IMR-90 (cell line): ENCODE measurements at regions not wholly inside any gene's neighbourhood (a gene's known extent, or its start where the extent isn't known, plus 50 kb on each side); places are given as distances from the start of the nearest gene placed in this dataset.

Experiments used
- ATAC-seq: fragments of 200-7000 bp; cut with Tn5 transposase; 2 replicates; pipeline ENCODE4 v1.9.1; 2020; ENCODE audit warnings: low read depth, mild to moderate bottlenecking, moderate library complexity
- BruUV-seq: library from RNA; stranded (reverse); fragments of 400-500 nt; replicated peaks from 2 replicates; lab custom pipeline; 2021; lab: Mats Ljungman, UMichigan
- CTCF ChIA-PET: fragments of 300-600 bp; formaldehyde crosslinking; extraction: SDS; loops from one replicate; lab custom pipeline; 2021; ENCODE audit warnings: antibody characterized with exemption; lab: Yijun Ruan, JAX
- POLR2A ChIA-PET: fragments of 300-600 bp; sonication (Branson Sonifier 250); formaldehyde crosslinking; loops from one replicate; lab custom pipeline; 2022; ENCODE audit warnings: antibody characterized with exemption; ENCODE audit not compliant: unreplicated experiment; lab: Charles Lee
- DNase-seq: peaks from one replicate; pipeline ENCODE4 v3.0.0; 2013
- H2AFZ ChIP-seq: replicated peaks from 2 replicates; pipeline ENCODE3; 2013; ENCODE audit warnings: low read length, mild to moderate bottlenecking; ENCODE audit not compliant: poor library complexity
- H2AK5ac ChIP-seq: 2 replicates; pipeline ENCODE4 v1.6.1; 2013; ENCODE audit warnings: low read depth, low read length, inconsistent platforms
- H2AK9ac ChIP-seq: replicated peaks from 2 replicates; pipeline ENCODE3; 2013; ENCODE audit warnings: mild to moderate bottlenecking, low read depth, low read length, moderate library complexity; ENCODE audit not compliant: poor library complexity
- H2BK120ac ChIP-seq: 2 replicates; pipeline ENCODE4 v1.6.1; 2013; ENCODE audit warnings: low read depth, low read length, inconsistent platforms
- H2BK15ac ChIP-seq: 3 replicates; pipeline ENCODE4 v1.6.1; 2013; ENCODE audit warnings: low read depth, low read length, inconsistent platforms
- H2BK20ac ChIP-seq: 2 replicates; pipeline ENCODE4 v1.6.1; 2013; ENCODE audit warnings: low read depth, mild to moderate bottlenecking, inconsistent platforms, low read length, moderate library complexity
- H2BK5ac ChIP-seq: 2 replicates; pipeline ENCODE4 v1.6.1; 2013; ENCODE audit warnings: mild to moderate bottlenecking, low read depth, low read length, inconsistent platforms; ENCODE audit not compliant: poor library complexity, severe bottlenecking
- H3K14ac ChIP-seq: replicated peaks from 2 replicates; pipeline ENCODE4 v1.6.1; 2013; ENCODE audit warnings: low read depth, low read length, inconsistent platforms
- H3K18ac ChIP-seq: 2 replicates; pipeline ENCODE4 v1.6.1; 2013; ENCODE audit warnings: low read depth, low read length, control low read depth
- H3K23ac ChIP-seq: 2 replicates; pipeline ENCODE4 v1.6.1; 2013; ENCODE audit warnings: low read depth, low read length, inconsistent platforms
- H3K27ac ChIP-seq: 2 replicates; pipeline ENCODE4 v1.5.1; 2013; ENCODE audit warnings: mild to moderate bottlenecking, control low read depth, low read length; ENCODE audit not compliant: insufficient read depth
- H3K27me3 ChIP-seq: 2 replicates; pipeline ENCODE4 v1.6.1; 2013; ENCODE audit warnings: low read length; ENCODE audit not compliant: control insufficient read depth, insufficient read depth
- H3K36me3 ChIP-seq: 2 replicates; pipeline ENCODE4 v1.6.1; 2013; ENCODE audit warnings: low read length, mixed read lengths; ENCODE audit not compliant: control insufficient read depth, insufficient read depth
- H3K4ac ChIP-seq: 2 replicates; pipeline ENCODE4 v1.6.1; 2013; ENCODE audit warnings: low read depth, low read length, inconsistent platforms
- H3K4me1 ChIP-seq: 2 replicates; pipeline ENCODE4 v1.6.1; 2013; ENCODE audit warnings: low read length, mixed read lengths; ENCODE audit not compliant: control insufficient read depth, insufficient read depth
- H3K4me2 ChIP-seq: 2 replicates; pipeline ENCODE4 v1.6.1; 2013; ENCODE audit warnings: low read depth, mild to moderate bottlenecking, control low read depth, low read length, moderate library complexity
- H3K4me3 ChIP-seq: 2 replicates; pipeline ENCODE4 v1.5.1; 2013; ENCODE audit warnings: low read depth, mild to moderate bottlenecking, control low read depth, low read length, moderate library complexity; ENCODE audit not compliant: insufficient read depth
- H3K56ac ChIP-seq: 2 replicates; pipeline ENCODE4 v1.6.1; 2013; ENCODE audit warnings: low read length, inconsistent platforms; ENCODE audit not compliant: insufficient read depth; ENCODE audit errors: extremely low read depth
- H3K79me1 ChIP-seq, 2 experiments: 2 replicates each; pipeline ENCODE4 v1.6.1; 2013; ENCODE audit warnings: low read length in 2 of 2, inconsistent platforms in 1 of 2, low read depth in 1 of 2
- H3K9ac ChIP-seq: 2 replicates; pipeline ENCODE4 v1.6.1; 2013; ENCODE audit warnings: low read depth, low read length, control low read depth
- H3K9me1 ChIP-seq: 2 replicates; pipeline ENCODE4 v1.6.1; 2013; ENCODE audit warnings: low read length, inconsistent platforms; ENCODE audit not compliant: insufficient read depth
- H3K9me3 ChIP-seq: 2 replicates; pipeline ENCODE4 v1.6.1; 2013; ENCODE audit warnings: low read length; ENCODE audit not compliant: control insufficient read depth, insufficient read depth
- H4K20me1 ChIP-seq: 2 replicates; pipeline ENCODE4 v1.6.1; 2013; ENCODE audit warnings: low read length, inconsistent platforms; ENCODE audit not compliant: insufficient read depth
- H4K5ac ChIP-seq: 2 replicates; pipeline ENCODE4 v1.6.1; 2013; ENCODE audit warnings: mild to moderate bottlenecking, low read depth, low read length, control low read depth
- H4K8ac ChIP-seq, 2 experiments: 2 replicates each; pipeline ENCODE4 v1.6.1; 2013; ENCODE audit warnings: low read depth in 2 of 2, low read length in 2 of 2, control low read depth in 1 of 2, inconsistent platforms in 1 of 2
- H4K91ac ChIP-seq: 2 replicates; pipeline ENCODE4 v1.6.1; 2013; ENCODE audit warnings: low read depth, low read length, inconsistent platforms; ENCODE audit not compliant: insufficient read depth
- BHLHE40 ChIP-seq: fragments of 150-350 bp; IDR thresholded peaks from 2 replicates; pipeline ENCODE4 v1.6.1; 2016; ENCODE audit warnings: mild to moderate bottlenecking, low read depth, low read length
- CEBPB ChIP-seq: IDR thresholded peaks from 2 replicates; pipeline ENCODE4 v1.6.1; 2012; ENCODE audit warnings: low read depth, low read length, improper control_type of control experiment
- CHD1 ChIP-seq: IDR thresholded peaks from 2 replicates; pipeline ENCODE4 v1.6.1; 2012; ENCODE audit warnings: low read depth, low read length, improper control_type of control experiment
- FOS ChIP-seq: fragments of 150-350 bp; IDR thresholded peaks from 2 replicates; pipeline ENCODE4 v1.6.1; 2016; ENCODE audit warnings: low read depth, low read length
- MAFK ChIP-seq: IDR thresholded peaks from 2 replicates; pipeline ENCODE4 v1.6.1; 2012; ENCODE audit warnings: low read depth, low read length, improper control_type of control experiment
- MAZ ChIP-seq: IDR thresholded peaks from 2 replicates; pipeline ENCODE4 v1.6.1; 2012; ENCODE audit warnings: low read depth, mild to moderate bottlenecking, low read length, improper control_type of control experiment, moderate library complexity, borderline replicate concordance
- MXI1 ChIP-seq: IDR thresholded peaks from 2 replicates; pipeline ENCODE4 v1.6.1; 2012; ENCODE audit warnings: low read depth, mild to moderate bottlenecking, low read length, moderate library complexity, borderline replicate concordance
- NFE2L2 ChIP-seq: fragments of 150-350 bp; IDR thresholded peaks from 2 replicates; pipeline ENCODE4 v1.6.1; 2016; ENCODE audit warnings: low read depth, mild to moderate bottlenecking, low read length
- POLR2A ChIP-seq: IDR thresholded peaks from 2 replicates; pipeline ENCODE4 v1.6.1; 2012; ENCODE audit warnings: mild to moderate bottlenecking, low read depth, low read length
- RAD21 ChIP-seq: IDR thresholded peaks from 2 replicates; pipeline ENCODE4 v1.6.1; 2012; ENCODE audit warnings: low read length, improper control_type of control experiment
- RCOR1 ChIP-seq: IDR thresholded peaks from 2 replicates; pipeline ENCODE4 v1.6.1; 2012; ENCODE audit warnings: mild to moderate bottlenecking, low read length, improper control_type of control experiment; ENCODE audit not compliant: insufficient replicate concordance
- RFX5 ChIP-seq: IDR thresholded peaks from 2 replicates; pipeline ENCODE4 v1.8.0; 2012; ENCODE audit warnings: low read depth, mild to moderate bottlenecking, low read length, moderate library complexity
- SMC3 ChIP-seq: fragments of 150-350 bp; IDR thresholded peaks from 2 replicates; pipeline ENCODE4 v1.6.1; 2016; ENCODE audit warnings: low read depth, mild to moderate bottlenecking, antibody characterized with exemption, low read length, moderate library complexity
- WGBS, 2 experiments: methylation state at CpG; one replicate each; pipeline versions ENCODE4 v1.1.5 to v1.1.7; 2013; ENCODE audit warnings: missing lambda C conversion rate in 2 of 2; ENCODE audit not compliant: insufficient read length in 1 of 2; ENCODE audit errors: extremely low coverage in 2 of 2; 5-methylcytosine and 5-hydroxymethylcytosine counted together
- dilution Hi-C: fragments of 300-500 bp; cut with HindIII; formaldehyde crosslinking; loops from one replicate; pipeline ENCODE4 v1.14.3; 2018; ENCODE audit warnings: low sequenced_read_pairs; ENCODE audit not compliant: unreplicated experiment
- in situ Hi-C: fragments of 300-500 bp; cut with MboI; formaldehyde crosslinking; loops from 3 replicates; pipeline ENCODE4 v1.14.3; 2019; ENCODE audit warnings: low sequenced_read_pairs, inconsistent platforms, mixed read lengths
- intact Hi-C: fragments of 100-400 bp; cut with micrococcal nuclease; formaldehyde crosslinking; loops from 2 replicates; pipeline ENCODE4 v1.10.0; 2022
- TF ChIP-seq, protein P1 (sequence below): fragments of 150-350 bp; IDR thresholded peaks from 2 replicates; pipeline ENCODE4 v1.6.1; 2016; ENCODE audit warnings: low read depth, mild to moderate bottlenecking, low read length, moderate library complexity, borderline replicate concordance
- TF ChIP-seq, protein P2 (sequence below): fragments of 150-350 bp; IDR thresholded peaks from 2 replicates; pipeline ENCODE4 v1.6.1; 2017; ENCODE audit warnings: mild to moderate bottlenecking, antibody characterized with exemption, low read length, low read depth
- TF ChIP-seq, protein P3 (sequence below): conservative IDR thresholded peaks from 2 replicates; pipeline ENCODE4 v1.5.1; 2012; ENCODE audit warnings: mild to moderate bottlenecking, low read depth, low read length, improper control_type of control experiment

DNA sequence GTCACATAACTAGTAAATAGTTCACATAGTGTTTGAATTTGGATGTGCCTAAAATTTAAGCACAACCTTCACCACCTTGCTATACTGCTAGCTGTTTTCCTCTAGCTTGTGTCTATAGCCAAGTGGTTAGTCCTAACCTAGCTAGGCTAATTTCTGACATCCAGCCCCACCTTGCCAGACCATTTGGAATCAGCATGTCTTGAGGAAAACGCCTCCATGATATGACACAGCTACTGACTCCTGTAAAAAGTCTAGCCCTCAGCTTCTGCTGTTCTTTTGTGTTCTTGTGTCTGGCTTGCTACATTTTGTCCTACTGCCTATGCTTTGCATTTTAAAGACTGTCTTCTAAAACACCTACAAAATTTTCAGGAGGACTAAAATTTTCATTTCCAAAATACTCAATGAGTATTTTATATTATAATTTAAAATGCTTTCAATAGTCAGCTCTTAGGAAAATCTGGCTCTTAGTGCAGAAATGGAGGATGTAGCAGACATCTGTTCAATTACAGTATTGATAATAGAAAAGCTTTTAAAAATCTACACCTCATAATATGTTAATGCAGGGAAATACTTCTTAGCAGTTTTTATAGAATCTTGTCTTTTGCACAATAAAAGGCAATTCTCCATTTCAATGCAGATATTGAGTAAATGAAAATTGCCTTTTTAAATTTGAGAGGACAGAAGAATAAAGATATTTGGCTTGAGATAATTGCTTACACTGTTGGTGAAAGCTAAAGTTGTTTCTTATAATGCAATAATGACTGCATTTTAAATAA is 160.8 kb upstream of the APP start:
- Histone ChIP-seq H3K9me3 (no peaks in the 10 kb centered on the region), H2AFZ (no peak overlapping the region), H3K27me3 (no peaks in the 10 kb centered on the region), H2BK5ac (no peak overlapping the region), H2AK9ac (no peak overlapping the region), H2BK120ac (no peak overlapping the region), H3K14ac (no peak overlapping the region), H3K56ac (no peak overlapping the region), H2AK5ac (no peak overlapping the region), H3K27ac (no peak overlapping the region), H3K23ac (no peak overlapping the region), H3K9ac (no peak overlapping the region), H2BK20ac (no peak overlapping the region), H2BK15ac (no peak overlapping the region), H3K4ac (no peak overlapping the region), H4K20me1 (no peaks in the 10 kb centered on the region), H3K79me1 (no peaks in the 10 kb centered on the region), H3K18ac (no peak overlapping the region), H4K91ac (no peak overlapping the region), H4K8ac (no peak overlapping the region), H3K4me1 (no peaks in the 10 kb centered on the region), H3K4me3 (no peak overlapping the region), H4K5ac (no peak overlapping the region), H3K36me3 (no peaks in the 10 kb centered on the region), H3K9me1 (no peaks in the 10 kb centered on the region), H3K4me2 (no peak overlapping the region)
- BruUV-seq: no TSS peak
- CTCF ChIA-PET: no interaction called here
- intact Hi-C loops (no loop called here), dilution Hi-C loops (no loop called here), in situ Hi-C loops (no loop called here)
- TF ChIP-seq, protein P1, sequence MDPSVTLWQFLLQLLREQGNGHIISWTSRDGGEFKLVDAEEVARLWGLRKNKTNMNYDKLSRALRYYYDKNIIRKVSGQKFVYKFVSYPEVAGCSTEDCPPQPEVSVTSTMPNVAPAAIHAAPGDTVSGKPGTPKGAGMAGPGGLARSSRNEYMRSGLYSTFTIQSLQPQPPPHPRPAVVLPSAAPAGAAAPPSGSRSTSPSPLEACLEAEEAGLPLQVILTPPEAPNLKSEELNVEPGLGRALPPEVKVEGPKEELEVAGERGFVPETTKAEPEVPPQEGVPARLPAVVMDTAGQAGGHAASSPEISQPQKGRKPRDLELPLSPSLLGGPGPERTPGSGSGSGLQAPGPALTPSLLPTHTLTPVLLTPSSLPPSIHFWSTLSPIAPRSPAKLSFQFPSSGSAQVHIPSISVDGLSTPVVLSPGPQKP: no peak
- TF ChIP-seq POLR2A (no peak), MXI1 (no peak), CHD1 (no peak), CEBPB (no peak), FOS (no peak), BHLHE40 (no peak), MAZ (no peak), NFE2L2 (no peak), MAFK (no peak), RFX5 (no peak), RAD21 (no peak), RCOR1 (no peak), SMC3 (no peak)
- TF ChIP-seq, protein P2, sequence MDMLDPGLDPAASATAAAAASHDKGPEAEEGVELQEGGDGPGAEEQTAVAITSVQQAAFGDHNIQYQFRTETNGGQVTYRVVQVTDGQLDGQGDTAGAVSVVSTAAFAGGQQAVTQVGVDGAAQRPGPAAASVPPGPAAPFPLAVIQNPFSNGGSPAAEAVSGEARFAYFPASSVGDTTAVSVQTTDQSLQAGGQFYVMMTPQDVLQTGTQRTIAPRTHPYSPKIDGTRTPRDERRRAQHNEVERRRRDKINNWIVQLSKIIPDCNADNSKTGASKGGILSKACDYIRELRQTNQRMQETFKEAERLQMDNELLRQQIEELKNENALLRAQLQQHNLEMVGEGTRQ: no peak
- TF ChIP-seq, protein P3, sequence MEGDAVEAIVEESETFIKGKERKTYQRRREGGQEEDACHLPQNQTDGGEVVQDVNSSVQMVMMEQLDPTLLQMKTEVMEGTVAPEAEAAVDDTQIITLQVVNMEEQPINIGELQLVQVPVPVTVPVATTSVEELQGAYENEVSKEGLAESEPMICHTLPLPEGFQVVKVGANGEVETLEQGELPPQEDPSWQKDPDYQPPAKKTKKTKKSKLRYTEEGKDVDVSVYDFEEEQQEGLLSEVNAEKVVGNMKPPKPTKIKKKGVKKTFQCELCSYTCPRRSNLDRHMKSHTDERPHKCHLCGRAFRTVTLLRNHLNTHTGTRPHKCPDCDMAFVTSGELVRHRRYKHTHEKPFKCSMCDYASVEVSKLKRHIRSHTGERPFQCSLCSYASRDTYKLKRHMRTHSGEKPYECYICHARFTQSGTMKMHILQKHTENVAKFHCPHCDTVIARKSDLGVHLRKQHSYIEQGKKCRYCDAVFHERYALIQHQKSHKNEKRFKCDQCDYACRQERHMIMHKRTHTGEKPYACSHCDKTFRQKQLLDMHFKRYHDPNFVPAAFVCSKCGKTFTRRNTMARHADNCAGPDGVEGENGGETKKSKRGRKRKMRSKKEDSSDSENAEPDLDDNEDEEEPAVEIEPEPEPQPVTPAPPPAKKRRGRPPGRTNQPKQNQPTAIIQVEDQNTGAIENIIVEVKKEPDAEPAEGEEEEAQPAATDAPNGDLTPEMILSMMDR: no peak
- ATAC-seq: no peak
- POLR2A ChIA-PET: no interaction called here
- no CpG with 5 or more reads among the region's 1 CpG for WGBS, 2 experiments
- no peak for DNase-seq
